ENCODE measurements at regions not wholly inside any gene's neighbourhood (a gene's known extent, or its start where the extent isn't known, plus 50 kb on each side); places are given as distances from the start of the nearest gene placed in this dataset.

- DNase-seq, result no peak
Measured at GRCh38 chr20:50273601-50274491, 83.2 kb downstream of the CEBPB start.

GRCh38 chr20:50274570-50275430 is 84.2 kb downstream of the CEBPB start:
- no peak for DNase-seq

GRCh38 chr20:50276119-50277063 is 85.8 kb downstream of the CEBPB start:
- DNase-seq, result no peak

GRCh38 chr20:50277064-50277415 is 86.4 kb downstream of the CEBPB start:
- no peak for DNase-seq

GRCh38 chr20:50277460-50278376 is 87.1 kb downstream of the CEBPB start:
- DNase-seq, result no peak

- no peak for DNase-seq
Measured at GRCh38 chr20:50278377-50278683, 87.7 kb downstream of the CEBPB start.

- DNase-seq, result no peak
Measured at GRCh38 chr20:50278684-50279531, 88.3 kb downstream of the CEBPB start.

GRCh38 chr20:50279988-50280850 is 89.6 kb downstream of the CEBPB start:
- DNase-seq, result no peak

- no peak for DNase-seq
Measured at GRCh38 chr20:50280851-50281655, 90.4 kb downstream of the CEBPB start.

GRCh38 chr20:50281831-50282591 is 91.4 kb downstream of the CEBPB start:
- no peak for DNase-seq

- no peak for DNase-seq
Measured at GRCh38 chr20:50282592-50283241, 92.1 kb downstream of the CEBPB start.

GRCh38 chr20:50283370-50283769 is 92.7 kb downstream of the CEBPB start:
- no peak for DNase-seq

GRCh38 chr20:50283922-50284810 is 93.5 kb downstream of the CEBPB start:
- DNase-seq, result no peak

- no peak for DNase-seq
Measured at GRCh38 chr20:50284811-50285375, 94.3 kb downstream of the CEBPB start.

GRCh38 chr20:50285376-50286173 is 94.9 kb downstream of the CEBPB start:
- DNase-seq, result no peak

Measured in NCI-H1092 (cell line).